ENCODE measurements at regions not wholly inside any gene's neighbourhood (a gene's known extent, or its start where the extent isn't known, plus 50 kb on each side); places are given as distances from the start of the nearest gene placed in this dataset.
"Not testable (repeated sequence)": the region's sequence is repeated elsewhere in the genome, so short reads cannot be mapped to it uniquely, and the experiment has no call there.

GRCh38 chr16:52976539-52977167, 76.0 kb downstream of the CHD9NB start:
- DNase-seq: peak in 1 of 2 experiments; percentile 25

DNA sequence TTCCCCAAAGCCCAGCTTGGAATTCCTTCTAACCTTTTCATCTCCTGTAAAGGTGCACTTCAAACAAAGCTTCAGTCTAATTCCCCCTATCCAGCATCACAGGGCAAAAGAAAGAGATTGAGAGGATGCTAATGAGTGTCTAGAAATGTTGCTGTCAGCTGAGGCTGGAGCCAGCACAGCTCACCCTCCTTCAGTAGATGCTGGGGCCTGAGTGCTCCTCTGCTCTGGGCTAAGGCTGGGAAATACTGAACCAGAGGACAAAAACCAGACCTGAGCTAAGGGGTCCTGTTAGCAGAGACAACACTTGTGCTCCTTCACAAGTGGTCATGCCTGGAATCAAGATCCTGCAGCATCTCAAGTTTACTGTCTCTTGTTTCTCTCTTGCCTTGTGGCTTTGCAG, 85.0 kb downstream of the CHD9NB start:
- no peak for DNase-seq

GRCh38 chr16:52964290-52964689, 88.4 kb downstream of the CHD9NB start:
- DNase-seq: no peak

- DNase-seq: no peak
Measured at GRCh38 chr16:52963855-52964242, 88.8 kb downstream of the CHD9NB start.

DNA sequence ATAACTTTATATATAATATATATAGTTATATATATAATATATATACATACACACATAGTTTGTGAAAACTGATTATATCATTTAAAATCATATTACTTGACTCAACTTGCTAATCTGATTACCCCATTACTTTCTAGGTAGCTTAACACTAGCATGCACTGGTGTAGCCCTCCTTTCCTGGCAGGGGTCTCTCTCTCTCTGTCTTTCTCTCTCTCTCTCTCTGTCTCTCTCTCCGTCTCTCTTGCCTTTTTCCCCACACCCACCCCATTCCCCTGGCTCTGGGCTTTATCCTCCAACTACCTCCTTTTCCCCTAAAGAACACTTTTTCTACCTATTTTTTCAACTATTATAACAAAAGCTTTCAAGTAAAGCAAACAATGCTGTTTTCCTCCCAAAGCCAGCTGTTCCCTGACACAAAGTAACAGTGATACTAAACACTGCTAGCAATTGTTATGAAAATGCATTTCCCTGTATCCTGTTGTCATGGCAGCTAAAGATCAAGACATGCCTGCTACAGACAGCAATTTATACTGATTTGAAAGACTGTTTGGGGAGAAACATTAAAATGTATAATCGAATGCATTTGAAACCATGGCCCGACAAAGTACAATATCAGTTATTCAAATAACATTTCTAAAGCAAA, 89.4 kb downstream of the CHD9NB start:
- no peak for DNase-seq

DNA sequence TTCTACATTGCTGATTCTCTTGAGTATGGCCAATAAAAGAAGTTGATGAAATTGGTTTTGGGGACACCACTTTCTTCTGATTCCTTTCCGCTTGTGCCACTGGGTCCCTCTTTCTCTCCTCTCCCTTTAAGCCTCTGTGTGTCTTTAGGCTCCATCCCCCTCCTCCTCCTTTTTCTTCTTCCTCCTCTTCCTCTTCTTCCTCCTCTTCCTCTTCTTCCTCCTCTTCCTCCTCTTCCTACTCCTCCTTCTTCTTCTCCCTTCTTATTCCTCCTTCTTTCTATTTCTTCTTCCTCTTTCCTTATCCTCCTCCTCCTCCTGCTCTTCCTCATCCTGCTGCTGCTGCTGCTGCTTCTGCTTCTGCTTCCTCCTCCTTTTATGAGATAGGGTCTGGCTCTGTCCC, 93.7 kb downstream of the CHD9NB start:
- no peak for DNase-seq

- no peak for DNase-seq
Measured at GRCh38 chr16:52957199-52957598, 95.5 kb downstream of the CHD9NB start.

GRCh38 chr16:52956044-52956443, 96.7 kb downstream of the CHD9NB start:
- DNase-seq: no peak

DNA sequence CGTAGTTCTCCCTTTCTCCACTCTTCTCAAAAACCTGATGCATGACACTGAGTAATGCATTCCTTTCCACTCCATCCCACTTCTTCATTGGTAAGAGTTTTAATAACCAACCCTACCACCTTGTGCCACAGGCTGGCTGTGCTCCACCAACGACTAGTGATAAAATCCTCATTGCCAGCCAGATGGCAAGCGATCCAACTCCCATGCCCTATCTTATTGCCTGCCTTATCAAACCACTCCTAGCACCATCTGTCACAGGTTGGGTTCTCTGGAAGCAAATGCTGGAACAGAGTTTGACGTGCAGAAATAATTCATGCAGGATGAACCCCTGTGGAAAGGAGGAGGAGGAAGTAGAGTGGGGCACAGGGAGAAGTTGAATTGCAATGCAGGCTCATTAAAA, 99.5 kb downstream of the CHD9NB start:
- DNase-seq: no peak

- no peak for DNase-seq
Measured at GRCh38 chr16:52948946-52949345, 103.8 kb downstream of the CHD9NB start.

- no peak for DNase-seq
Measured at GRCh38 chr16:52932321-52932720, 120.4 kb downstream of the CHD9NB start.

- no peak for DNase-seq
Measured at GRCh38 chr16:52929478-52930400, 123.0 kb downstream of the CHD9NB start.

- DNase-seq: no peak
Measured at GRCh38 chr16:52928955-52929354, 123.7 kb downstream of the CHD9NB start.

GRCh38 chr16:52925143-52925542, 127.6 kb downstream of the CHD9NB start:
- no peak for DNase-seq

DNA sequence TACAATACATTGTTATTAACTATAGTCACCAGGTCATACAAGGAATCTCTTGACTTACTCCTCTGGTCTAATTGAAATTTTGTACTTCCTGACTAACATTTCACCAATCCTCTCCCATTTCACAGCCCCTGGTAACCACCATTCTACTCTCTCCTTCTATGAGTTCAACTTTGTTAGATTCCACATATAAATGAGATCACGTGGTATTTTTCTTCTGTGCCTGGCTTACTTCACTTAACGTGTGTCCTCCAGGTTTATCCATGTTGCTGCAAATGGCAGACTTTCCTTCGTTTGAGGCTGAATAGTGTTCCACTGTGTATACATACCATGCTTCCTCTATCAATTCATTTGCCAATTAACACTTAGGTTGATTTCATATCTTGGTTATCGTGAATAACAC, 128.5 kb downstream of the CHD9NB start:
- no peak for DNase-seq

DNA sequence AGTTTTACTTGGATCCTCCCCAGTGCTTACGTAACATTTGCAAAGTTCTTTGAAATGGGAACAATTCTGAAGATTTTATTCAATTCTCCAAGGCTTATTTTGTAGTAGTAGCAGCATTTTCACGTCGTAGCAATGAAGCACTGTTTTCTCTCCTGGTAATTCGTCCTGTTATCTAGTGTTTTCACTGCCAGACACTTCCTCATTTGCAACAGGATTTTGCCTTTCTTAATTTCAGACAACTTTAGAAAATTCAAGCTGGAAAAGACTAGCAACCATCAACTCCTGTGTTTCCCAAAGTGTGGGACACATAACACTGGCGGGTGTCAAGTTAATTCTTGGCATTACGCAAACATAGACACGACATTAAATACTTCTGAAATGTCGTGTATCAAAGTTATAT, 131.6 kb downstream of the CHD9NB start:
- no peak for DNase-seq

DNA sequence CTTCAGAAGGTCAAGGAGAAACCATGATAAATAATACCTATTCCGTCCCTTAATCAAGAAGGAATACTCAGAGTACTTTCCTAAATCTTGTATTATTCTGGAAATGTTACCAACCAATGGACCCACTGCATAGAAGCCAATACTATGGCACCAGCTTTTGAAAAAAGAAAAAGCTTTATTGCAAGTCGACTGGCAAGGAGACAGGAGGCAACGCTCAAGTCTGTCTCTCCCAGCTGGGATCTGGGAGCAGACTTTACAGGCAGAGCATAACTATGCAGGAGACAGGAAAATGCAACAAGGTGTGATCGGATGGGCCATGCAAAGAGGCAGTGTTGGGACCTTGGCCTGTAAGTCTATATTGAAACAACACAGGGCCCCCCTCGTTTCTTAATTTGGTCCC, 132.4 kb downstream of the CHD9NB start:
- no peak for DNase-seq

DNA sequence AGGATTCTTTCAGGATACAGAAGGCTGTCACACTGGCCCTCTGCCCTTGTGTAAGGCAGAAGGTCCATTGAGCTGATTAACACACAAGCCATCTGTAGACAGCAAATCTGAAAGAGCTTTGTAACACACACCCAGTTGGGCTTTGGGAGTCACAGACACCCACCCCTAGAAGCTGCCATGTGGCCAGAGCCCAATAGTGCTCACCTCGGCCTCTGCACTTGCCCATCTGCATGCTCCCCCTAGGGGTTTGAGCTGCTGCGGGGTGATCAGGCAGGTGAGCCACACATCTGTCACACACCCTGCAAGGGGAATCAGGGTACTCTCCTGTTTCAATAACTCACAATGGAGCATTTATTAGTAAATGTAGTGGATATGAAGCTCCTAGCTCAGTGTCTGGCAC, 138.3 kb downstream of the CHD9NB start:
- DNase-seq: no peak

GRCh38 chr16:52912565-52913173, 140.0 kb downstream of the CHD9NB start:
- peak; percentile 40 to 71 for DNase-seq

- not testable (repeated sequence) for DNase-seq
Measured at GRCh38 chr16:52908057-52908456, 144.6 kb downstream of the CHD9NB start.

DNA sequence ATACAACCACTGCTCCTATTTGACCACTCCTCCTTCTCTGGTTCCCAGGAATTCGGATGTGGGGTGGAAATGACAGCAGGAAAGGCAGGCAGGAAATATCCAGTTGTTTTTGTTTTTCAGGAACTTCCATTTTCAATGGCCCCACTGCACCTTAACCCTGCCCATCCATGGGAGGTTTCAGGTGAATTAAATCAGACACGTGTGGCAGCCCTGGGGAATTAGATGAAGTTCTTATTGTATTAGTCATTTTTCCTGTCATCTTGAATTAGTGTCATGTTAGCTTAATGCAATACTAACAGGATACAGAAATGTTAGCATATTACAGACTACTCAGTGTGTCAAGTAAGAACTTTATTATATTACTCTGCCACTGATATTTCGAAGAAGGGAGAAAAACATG, 146.4 kb downstream of the CHD9NB start:
- no peak for DNase-seq

DNA sequence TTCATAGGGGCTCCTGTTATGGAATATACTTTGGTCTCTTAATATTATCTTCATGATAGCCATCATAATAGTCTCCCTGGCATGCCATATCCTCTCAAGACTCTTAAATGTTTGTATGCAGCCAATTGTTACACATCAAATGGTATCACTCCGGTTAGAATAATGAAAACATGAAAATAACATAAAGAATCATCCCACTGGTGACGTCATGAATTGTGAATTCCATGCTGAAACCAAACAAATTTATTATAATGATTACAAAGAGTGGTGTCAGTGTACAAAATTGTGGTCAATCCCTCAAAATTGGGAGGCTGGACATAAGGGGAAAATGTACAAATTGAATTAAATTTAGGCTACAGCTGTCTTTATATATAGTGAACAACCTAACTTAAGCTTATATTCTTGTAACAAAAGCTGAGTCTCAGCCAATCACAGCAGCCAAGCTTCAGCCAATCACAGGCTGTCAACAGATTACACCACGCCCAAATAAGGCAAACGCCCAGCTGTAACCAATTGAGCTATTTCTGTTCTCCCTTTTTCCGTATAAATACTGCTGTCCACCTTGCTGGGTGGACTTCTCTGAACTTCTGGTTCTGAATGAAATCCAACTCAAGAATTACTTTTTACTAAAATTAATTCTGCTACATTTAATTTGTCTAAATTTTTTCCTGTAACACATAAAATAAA, 156.1 kb downstream of the CHD9NB start:
- DNase-seq: no peak

- DNase-seq: no peak
Measured at GRCh38 chr16:52874042-52874441, 178.7 kb downstream of the CHD9NB start.
